Smooth muscle cell of the brain vasculature (primary cell): ENCODE measurements at regions not wholly inside any gene's neighbourhood (a gene's known extent, or its start where the extent isn't known, plus 50 kb on each side); places are given as distances from the start of the nearest gene placed in this dataset.
"Not testable (repeated sequence)": the region's sequence is repeated elsewhere in the genome, so short reads cannot be mapped to it uniquely, and the experiment has no call there.

ENCODE experiments used
- DNase-seq: peaks from one replicate; pipeline ENCODE4 v3.0.0-alpha.2; 2012; ENCODE audit warnings: low read depth, low spot score

DNA sequence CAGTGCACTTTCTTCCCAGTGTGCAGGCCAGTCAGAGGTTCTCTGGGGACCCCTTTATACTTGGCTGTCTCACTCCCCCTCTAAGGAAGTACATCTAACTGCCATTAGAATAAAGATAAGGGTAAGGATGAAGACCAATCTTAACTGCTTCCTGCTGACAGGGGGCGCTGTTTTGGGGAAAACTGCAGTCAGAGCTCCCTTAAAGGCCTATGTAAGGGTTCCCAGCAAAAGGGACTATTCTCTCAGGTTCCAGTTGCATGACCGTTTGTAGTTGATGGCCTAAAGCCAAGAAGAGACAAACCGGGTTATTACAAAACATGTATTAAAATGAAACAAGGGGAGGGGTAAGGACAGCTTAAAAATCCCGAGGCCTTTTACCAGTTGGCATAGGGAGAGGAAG is 115.6 kb upstream of the SPIN4 start:
- no peak for DNase-seq

DNA sequence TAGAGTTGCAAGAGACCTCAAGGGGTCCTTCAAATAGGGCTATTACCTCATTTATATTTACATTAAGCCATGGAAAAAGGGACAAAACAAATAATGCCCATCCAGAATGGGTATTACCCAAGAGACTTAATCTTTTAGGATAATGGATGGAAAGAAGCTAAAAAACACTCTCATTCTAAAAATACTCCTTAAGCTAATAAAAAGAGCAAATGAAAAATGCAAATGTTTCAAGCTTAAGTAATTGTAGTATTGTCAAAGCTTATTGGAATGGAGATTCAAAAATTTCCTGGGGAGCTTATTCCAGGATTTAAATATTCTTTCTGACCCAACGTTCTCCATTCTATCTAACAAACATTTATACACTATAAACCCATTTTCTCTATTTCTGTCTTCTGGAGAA is 107.8 kb upstream of the SPIN4 start:
- DNase-seq: no peak

DNA sequence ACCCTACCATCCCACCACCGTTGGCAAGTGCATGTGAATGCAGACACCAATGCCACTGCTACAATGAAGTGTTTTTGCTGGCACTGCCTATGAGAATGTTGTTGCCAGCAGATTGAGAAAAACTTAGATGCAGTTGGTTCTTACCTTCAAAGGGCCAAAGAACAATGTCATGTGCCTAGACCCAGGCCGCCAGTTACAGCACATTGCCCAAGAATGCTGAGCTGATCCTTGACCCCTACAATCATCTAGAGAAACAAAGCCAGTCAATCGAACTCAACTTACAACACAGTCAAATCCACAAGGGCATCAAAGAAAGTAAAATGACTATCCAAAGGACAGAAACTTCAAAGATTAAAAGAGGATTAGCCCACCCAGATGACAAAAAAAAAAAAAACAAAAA is 102.4 kb upstream of the SPIN4 start:
- no peak for DNase-seq

DNA sequence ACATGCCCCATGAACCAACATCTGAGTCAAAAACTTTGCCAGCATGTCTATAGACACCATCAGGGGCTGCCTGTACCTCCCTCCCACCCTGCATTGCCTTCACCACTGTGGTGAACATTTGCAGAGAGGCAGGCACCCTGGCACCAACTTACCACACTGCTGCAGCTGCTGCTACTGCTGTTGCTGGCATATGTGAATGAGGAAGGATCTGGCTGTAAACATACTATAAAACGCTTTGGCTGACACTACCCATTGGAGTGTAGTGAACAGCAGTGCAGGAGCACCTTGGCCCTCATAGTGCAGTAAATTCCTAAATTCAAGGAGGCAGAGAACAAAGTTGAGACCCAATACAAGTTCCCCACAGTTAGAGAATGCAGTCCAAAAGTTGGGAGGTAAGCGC is 90.6 kb upstream of the SPIN4 start:
- no peak for DNase-seq

DNA sequence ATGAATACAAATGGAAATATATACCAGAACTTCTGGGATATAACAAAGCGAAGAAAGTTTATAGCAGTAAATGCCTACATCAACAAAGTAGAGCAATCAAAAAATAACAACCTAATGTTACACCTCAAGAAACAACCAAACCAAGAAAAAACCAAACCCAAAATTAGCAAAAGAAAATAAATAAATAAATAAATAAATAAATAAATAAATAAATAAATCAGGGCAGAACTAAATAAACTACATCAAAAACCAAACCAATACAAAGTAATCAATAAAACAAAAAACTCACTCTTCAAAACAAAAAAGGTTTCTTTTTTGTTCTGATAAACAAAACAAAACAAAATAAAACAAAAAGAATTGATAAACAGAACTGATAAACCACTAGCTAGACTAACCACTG is 88.4 kb upstream of the SPIN4 start:
- no peak for DNase-seq

DNA sequence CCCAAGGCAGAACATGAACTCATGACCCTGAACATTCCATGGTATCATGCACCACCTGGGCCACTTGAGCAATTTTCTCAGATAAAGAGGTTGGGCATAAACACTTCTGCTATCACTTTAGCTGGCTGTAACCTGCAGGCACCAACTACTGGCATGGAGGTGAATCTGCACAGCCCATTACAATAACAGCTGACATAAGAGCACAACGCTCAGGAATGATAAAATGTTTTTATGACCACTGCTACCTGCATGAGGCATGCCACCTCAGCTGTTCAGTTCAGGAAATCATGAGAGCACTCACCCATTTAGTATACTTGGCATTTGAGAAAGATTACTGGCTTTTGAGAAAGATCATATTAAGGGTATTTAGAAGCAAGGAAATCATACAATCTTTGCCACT is 85.7 kb upstream of the SPIN4 start:
- no peak for DNase-seq

DNA sequence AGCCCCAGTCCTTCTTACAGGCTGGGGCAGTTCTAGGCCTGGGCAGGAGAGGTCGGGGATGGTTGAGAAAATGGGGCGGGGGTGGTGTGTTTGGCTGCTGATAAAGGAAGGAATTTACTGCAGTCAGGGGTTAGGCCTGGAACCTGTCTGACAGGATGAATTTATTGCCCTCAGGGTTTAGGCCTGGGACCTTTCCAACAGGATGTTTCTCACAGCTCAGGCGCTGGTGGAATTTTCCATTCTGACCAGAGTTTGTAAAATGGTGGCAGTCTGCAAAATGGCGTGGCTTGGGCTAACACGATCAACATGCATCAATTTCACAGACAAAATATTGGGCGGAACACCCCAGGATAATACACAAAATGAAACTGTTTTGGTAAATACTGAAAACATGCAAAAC is 83.5 kb upstream of the SPIN4 start:
- no peak for DNase-seq

DNA sequence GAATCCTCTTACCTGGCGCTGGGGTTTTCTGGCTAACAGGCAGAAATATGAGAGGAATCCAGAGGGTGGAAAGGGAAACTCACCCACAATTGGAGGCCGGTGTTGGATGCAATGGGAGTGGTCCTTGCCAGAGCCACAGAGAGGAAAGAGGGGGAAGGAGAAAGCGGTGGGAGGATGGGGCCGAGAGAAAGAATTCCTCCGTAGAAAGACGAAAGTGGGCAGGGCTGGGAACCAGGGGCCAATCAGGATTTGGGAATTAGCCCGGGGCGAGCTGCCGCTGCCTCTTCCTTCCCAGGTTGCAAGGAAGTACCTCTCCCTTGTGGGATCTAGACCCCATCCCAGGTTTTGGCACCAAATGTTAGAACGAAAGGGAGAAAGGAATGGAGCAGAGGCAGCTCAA is 83.1 kb upstream of the SPIN4 start:
- DNase-seq: no peak

DNA sequence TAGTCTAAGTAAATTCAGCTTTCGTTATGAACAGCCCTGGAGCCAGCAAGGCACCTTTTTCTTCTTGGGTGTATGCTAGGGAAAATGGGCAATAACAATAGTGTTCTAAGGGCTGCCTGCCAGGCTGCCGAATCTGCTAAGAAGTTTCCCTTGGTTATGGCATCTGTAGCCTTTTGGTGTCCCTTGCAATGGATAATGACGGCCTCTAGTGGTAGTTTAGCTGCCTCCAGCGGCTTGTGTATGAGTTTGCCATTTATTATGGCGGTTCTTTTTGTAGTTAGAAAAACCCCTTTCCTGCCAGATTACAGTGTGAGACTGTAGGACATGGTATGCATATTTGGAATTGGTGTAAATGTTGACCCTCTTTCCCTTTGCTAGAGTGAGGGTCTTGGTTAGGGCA is 78.9 kb upstream of the SPIN4 start:
- DNase-seq: no peak

DNA sequence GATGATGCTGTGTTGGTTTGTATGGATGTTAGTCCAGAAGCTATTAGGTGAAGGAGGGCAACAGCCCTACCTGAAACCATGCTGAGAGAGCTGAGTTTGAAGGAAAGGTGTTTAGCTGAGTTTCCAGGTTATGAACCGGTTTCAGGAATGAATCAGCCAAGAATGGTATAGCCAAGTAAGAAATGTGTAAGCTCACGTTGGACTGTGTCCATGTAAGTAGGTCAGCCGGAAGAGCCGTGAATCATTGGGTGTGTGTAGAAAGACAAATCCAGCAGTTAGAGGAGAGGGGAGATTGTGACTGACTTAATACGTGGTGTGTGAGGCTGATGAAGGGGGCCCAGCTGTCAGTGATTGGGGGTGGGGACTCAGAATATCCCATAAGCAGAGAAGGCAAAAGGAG is 77.2 kb upstream of the SPIN4 start:
- no peak for DNase-seq

DNA sequence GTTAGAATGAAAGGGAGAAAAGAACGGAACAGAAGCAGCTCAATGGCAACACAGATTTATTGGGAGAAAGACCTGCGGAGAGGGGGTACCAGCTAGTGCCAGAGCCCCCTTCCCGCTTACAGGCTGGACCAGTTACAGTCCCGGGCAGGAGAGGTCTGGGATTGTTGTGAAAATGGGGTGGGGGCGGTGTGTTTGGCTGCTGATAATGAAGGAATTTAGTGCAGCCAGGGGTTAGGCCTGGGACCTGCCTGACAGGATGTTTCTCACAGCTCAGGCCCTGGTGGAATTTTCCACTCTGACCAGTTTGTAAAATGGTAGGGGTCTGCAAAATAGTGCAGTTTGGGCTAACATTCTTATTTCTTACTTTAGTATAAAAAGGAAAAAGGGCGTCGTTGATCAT is 75.4 kb upstream of the SPIN4 start:
- no peak for DNase-seq

DNA sequence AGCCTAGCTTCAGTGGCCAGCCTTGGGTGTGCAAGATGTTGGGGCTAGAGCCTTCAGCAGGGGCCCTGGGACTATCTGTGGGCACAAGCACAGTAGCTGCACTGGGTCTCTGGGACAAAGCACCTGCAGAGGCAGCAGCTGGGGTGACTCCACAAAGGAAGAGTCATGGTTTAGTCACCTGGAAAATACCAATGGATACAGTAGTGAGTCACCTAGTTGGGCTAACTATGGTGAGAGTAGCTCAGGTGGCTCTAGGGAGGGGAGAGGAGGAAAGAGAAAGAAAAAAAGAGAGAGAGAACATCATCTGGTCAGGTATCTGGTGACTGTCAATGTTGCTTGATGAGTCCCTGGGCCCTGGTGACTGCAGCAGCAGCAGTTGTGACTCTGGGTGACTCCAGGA is 72.9 kb upstream of the SPIN4 start:
- DNase-seq: no peak

DNA sequence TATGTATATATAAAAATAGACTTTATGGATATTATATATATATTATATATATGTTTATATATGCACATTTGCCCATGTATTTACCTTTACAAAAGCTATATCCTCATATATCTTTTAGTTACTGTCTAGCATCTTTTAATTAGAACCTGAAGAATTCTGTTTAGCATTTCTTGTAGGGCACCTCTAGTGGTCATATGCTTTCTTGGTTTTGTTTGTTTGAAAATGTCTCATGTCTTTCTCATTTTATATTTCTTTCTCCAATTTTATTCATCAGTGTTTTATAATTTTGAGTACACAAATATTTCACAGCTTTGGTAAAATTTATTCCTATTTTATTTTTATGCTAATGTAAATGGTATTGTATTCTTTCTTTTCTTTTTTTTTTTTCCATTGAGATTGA is 70.3 kb upstream of the SPIN4 start:
- DNase-seq: no peak

DNA sequence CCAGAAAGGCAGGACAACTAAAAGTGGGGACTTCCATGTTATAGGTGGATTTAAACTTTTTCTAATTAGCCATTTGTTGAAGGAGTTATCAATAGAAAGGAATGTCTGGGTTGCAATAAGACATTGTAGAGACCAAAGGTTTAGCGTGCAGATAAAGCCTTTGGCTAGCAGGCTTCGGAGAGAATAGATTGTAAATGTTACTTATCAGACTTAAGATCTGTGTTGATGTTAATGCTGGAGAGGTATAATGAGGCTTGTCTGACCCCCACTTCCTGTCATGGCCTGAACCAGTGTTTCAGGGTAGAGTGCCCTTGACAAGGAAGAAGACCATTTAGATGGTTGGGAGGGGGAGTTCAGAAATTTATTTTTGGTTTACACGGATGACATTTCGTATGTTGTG is 67.1 kb upstream of the SPIN4 start:
- DNase-seq: no peak

DNA sequence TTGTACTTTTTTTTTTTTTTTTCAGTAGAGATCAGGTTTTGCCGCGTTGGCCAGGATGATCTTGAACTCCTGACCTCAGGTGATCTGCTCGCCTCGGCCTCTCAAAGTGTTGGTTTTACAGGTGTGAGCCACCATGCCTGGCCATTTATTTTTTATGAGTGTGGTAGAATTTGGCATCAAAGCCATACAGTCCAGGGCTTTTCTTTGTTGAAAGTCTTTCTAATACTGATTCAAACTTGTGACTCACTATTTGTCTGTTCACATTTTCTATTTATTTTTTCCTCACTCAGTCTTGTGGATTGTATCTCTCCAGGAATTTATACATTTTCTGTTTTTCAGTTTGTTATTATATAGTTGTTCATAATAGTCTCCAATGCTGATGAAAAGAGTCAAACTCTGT is 66.5 kb upstream of the SPIN4 start:
- no peak for DNase-seq

DNA sequence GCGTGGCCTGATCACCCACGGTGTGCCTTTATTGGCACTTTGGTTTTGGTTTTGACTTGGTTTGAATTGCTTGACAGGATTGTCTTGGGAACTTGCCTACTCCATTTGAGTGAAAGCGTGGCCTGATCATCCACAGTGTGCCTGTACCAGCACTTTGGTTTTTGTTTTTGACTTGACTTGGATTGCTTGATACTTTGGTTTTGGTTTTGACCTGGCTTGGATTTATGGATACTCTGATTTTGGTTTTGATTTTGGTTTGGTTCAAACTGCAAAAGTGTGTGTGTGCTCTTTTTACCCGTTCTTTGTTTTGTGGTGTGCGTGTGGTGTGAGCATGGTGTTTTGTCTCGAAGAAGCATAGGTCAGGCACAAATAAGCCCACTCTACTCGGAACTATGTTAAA is 58.8 kb upstream of the SPIN4 start:
- not testable (repeated sequence) for DNase-seq

DNA sequence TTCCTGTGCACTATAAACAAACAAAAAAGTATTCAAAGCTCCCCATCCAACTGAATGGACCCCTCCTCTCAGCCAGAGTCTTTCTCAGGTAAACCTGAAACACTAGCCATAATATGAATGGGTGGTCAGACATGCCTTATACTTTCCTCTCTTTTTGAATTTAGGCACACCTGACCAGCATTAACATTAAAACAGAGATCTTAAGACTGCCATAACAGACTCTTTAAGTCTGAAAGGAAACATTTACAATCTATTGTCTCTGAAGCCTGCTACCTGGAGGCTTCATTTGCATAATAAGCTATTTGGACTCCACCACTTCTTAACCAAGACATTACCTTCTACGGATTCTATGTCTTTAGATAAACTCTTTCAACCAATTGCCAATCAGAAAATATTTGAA is 56.9 kb upstream of the SPIN4 start:
- no peak for DNase-seq

DNA sequence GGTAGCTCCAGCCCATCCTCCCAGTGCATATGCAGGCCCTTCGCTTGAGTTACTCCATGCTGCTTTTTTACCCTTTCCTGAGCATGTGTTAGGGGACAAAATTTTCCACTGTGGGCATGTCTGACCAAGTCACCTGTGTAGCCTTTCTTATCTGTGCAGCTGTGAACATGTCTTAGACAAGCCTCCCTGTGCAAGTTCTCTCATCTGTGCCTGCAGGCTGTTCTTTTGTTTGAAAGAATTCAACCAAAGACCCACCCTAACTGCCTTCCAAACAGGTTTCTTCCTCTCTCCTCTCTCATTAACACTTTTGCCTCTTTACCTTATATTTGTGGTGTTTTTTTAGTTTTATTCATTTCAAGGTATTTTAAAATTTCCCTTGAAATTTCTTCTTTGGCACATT is 53.2 kb upstream of the SPIN4 start:
- no peak for DNase-seq

DNA sequence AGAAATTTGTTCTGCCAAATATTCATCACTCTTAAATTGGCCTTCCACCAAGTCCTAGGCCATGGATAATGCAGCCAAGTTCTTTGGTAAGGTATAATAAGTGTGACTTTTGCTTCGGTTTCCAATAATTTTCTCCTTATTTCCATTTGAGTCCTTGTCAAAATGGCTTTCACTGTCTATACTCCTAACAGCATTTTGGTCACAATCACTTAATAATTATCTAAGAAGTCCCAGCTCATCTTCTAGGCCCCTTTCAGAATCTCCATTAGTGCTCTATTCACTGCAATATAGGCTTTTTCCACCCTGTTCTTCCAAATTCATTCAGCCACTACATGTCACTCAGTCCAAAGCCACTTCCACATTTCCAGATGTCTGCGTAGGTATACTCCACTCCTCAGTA is 51.0 kb upstream of the SPIN4 start:
- DNase-seq: no peak
